GM23248 (cell line): ENCODE measurements at regions not wholly inside any gene's neighbourhood (a gene's known extent, or its start where the extent isn't known, plus 50 kb on each side); places are given as distances from the start of the nearest gene placed in this dataset.

ENCODE experiments used
- EZH2 ChIP-seq: fragments of 200-600 bp; sonication (generic); IDR thresholded peaks from 2 replicates; pipeline ENCODE4 v1.6.1; 2018; ENCODE audit warnings: antibody characterized with exemption, mild to moderate bottlenecking; ENCODE audit not compliant: insufficient read depth, poor library complexity, severe bottlenecking
- EZH2phosphoT487 ChIP-seq: fragments of 200-600 bp; sonication (generic); IDR thresholded peaks from 2 replicates; pipeline ENCODE4 v1.6.1; 2018; ENCODE audit warnings: antibody characterized with exemption, moderate library complexity, mild to moderate bottlenecking, low read depth; ENCODE audit not compliant: insufficient read depth

DNA sequence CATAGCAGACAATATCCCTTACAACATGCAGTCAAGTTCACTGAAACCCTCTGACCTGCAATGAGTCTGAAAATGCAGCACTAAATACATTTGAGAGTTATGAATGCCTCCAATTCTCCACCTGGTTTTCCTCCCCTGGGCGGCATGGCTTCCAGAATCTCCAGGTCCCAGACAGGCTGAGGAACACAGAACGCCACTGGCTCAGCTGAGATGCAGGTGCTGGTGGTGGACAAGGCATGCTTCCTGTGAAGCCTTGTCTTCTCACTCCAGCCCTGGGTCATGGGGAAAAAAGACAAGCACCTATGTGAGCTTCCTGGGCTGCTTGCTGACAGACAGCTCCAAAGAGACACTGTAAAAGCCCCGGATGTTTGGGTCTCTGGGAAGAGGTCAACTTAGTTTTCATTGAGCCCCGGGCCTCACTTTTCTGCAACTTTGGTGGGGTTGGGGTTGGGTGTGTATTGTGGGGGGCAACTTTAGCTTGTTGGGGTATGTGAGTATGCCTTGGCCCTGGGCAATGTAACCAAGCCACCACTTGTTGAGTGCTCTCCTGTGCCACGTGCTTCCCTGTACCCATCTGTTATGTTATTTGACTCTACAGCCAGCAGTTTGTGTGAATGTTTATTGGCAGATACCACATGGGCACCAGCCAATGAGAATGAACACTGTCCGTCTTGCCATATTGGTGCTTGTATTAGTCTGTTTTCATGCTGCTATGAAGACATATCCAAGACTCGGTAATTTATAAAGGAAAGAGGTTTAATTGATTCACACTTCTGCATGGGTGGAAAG, 127.8 kb downstream of the EMX2 start:
- TF ChIP-seq EZH2 (no peak), EZH2phosphoT487 (no peak)
